Aorta (tissue), 5 donors: ENCODE measurements at regions not wholly inside any gene's neighbourhood (a gene's known extent, or its start where the extent isn't known, plus 50 kb on each side); places are given as distances from the start of the nearest gene placed in this dataset.
A peak's percentile ranks its signal among the peaks of the same experiment; 100 is the strongest.
"Not testable (repeated sequence)": the region's sequence is repeated elsewhere in the genome, so short reads cannot be mapped to it uniquely, and the experiment has no call there.

Experiments
- ATAC-seq: fragments of 200-7000 bp; cut with Tn5 transposase; one replicate; pipeline ENCODE4 v1.9.1; 2022; ENCODE audit warnings: moderate library complexity; ENCODE audit not compliant: low FRiP score
- DNase-seq, 2 donors: peaks; one replicate each; pipeline ENCODE4 v3.0.0-alpha.2; 2020
- H3K27ac ChIP-seq, 2 donors: one replicate each; pipeline ENCODE4 v1.5.1; 2013; ENCODE audit warnings: low read length in 2 of 2, mild to moderate bottlenecking in 2 of 2, moderate library complexity in 2 of 2, control low read depth in 1 of 2, inconsistent platforms in 1 of 2, low read depth in 1 of 2
- H3K27me3 ChIP-seq, 2 donors: one replicate each; pipeline ENCODE4 v1.6.1; 2013; ENCODE audit warnings: control low read depth in 1 of 2, low read length in 1 of 2, mild to moderate bottlenecking in 1 of 2, moderate library complexity in 1 of 2; ENCODE audit not compliant: insufficient read depth in 2 of 2, control insufficient read depth in 1 of 2
- H3K36me3 ChIP-seq, 2 donors: one replicate each; pipeline ENCODE4 v1.6.1; 2013; ENCODE audit warnings: control low read depth in 1 of 2, low read length in 1 of 2, mild to moderate bottlenecking in 1 of 2; ENCODE audit not compliant: insufficient read depth in 2 of 2, control insufficient read depth in 1 of 2
- H3K4me1 ChIP-seq, 2 donors: one replicate each; pipeline ENCODE4 v1.6.1; 2013; ENCODE audit warnings: low read length in 2 of 2, control low read depth in 1 of 2, mild to moderate bottlenecking in 1 of 2, moderate library complexity in 1 of 2; ENCODE audit not compliant: insufficient read depth in 2 of 2, control insufficient read depth in 1 of 2
- H3K4me3 ChIP-seq, 2 donors: one replicate each; pipeline ENCODE4 v1.5.1; 2013; ENCODE audit warnings: low read length in 2 of 2, control low read depth in 1 of 2, mild to moderate bottlenecking in 1 of 2
- H3K9me3 ChIP-seq: one replicate; pipeline ENCODE4 v1.6.1; 2013; ENCODE audit warnings: mild to moderate bottlenecking, low read length; ENCODE audit not compliant: control insufficient read depth
- WGBS, 2 donors: extraction: QIAGEN DNeasy Blood & Tissue Kit; methylation state at CpG; one replicate each; pipeline ENCODE4 v1.1.7; 2013; 5-methylcytosine and 5-hydroxymethylcytosine counted together
- intact Hi-C, 2 donors: fragments of 100-400 bp; cut with DNase I; formaldehyde crosslinking; loops; one replicate each; pipeline versions ENCODE4 v1.14.2 to v1.15.0; 2022
- donor health status: healthy with polysubstance abuse.
- donor health status: Bipolar disorder and iron deficiency.
- donor health status: DM: no; HTN: no; CAD: no.
- donor health status: DM: no; HTN: no; CAD: no.
- donor health status: DM: yes; HTN: yes; CAD: no.

DNA sequence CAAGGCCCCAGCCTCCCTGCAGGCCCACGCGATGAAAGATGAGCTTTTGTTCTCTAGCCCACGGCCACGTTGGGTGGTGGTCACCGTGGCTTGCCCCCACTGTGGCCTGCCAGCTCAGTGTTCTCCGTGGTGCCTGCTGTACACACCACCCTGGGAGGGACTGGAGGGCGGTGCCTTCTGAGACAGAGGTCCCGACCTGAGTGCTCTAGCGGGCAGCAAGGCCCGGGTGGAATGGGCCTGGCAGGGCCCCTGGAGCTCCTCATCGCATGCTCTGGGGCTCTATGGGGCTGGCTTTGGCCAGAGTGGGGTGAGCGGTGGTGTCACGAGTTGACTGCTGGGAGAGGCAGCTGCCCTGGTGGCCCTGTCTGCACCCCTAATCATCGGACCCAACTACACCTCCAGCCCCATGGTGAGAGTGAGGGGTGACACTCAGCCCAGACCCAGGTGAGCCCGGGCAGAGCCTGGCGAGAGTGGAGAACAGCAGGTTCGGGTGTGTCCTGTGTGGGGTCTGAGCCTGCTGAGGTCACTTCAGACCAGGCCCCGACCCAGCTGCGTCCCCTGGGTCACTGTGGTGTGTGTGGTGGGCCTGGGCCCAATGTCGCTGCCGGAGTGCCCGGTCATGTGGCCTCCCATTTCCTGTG is 541.9 kb downstream of the TBC1D22A start:
- no peak for DNase-seq
- Histone ChIP-seq H3K27me3 (no peaks in the 10 kb centered on the region), H3K4me1 (no peaks in the 10 kb centered on the region), H3K36me3 (no peaks in the 10 kb centered on the region), H3K4me3 (no peak overlapping the region), H3K9me3 (no peaks in the 10 kb centered on the region), H3K27ac (no peak overlapping the region)
- 88 to 89% methylated on average over 22 of the region's 22 CpGs for WGBS, 2 donors
- ATAC-seq, result no peak
- intact Hi-C loops, result no loop called here

DNA sequence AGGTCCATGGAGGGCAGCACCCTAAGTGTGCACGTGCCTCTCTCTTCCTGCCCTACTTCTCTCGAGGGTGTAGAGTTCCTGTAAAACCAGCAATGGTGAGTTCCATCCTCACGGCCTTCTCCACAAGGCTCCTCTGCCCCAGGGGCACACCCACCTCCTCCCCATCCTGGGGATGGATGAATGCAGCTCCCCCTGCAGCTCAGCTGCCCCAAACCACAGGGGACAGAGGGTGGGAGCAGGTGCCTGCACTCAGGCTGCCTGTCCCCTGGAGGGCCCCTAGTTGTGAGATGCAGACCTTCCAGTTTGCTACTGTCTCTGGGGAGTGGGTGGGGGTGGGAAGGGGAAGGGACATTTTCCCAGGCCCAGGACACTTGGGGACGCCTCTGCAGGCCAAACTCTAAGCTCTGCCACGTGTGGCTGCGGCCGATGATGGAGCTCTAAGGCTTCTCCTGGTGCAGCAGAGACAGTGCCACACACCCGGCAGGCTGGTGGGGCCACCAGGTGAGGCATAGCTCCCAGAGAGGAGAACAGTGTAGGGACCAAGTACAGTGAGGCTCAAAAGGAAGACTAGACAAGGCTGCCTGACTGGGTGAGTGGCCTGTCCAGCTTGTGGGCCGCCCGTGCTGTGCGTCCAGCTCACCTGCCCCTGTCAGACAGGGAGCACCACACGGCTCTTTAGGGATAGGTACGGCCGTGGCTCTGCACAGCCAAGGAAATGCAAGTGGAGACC is 540.9 kb downstream of the TBC1D22A start:
- ATAC-seq (no peak), DNase-seq (no peak)
- 85% methylated on average over 14 of the region's 14 CpGs for WGBS, 2 donors
- Histone ChIP-seq H3K4me3 (no peak overlapping the region), H3K4me1 (no peaks in the 10 kb centered on the region), H3K27me3 (no peaks in the 10 kb centered on the region), H3K36me3 (no peaks in the 10 kb centered on the region), H3K9me3 (no peaks in the 10 kb centered on the region), H3K27ac (no peak overlapping the region)
- intact Hi-C loops, result no loop called here

DNA sequence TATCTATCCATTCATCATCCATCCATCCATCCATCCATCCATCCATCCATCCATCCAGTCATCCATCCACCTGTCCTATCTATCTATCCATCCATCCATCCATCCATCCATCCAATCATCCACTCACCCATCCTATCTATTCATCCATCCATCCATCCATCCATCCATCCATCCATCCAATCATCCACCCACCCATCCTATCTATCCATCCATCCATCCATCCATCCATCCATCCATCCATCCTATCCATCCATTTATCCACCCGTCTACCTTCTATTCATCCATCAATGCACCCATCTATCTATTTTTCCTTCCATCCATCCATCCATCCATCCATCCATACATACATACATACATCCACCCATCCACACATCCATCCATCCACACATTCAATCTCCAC is 540.1 kb downstream of the TBC1D22A start:
- DNase-seq, H3K27ac ChIP-seq, H3K36me3 ChIP-seq, H3K27me3 ChIP-seq, H3K4me1 ChIP-seq, H3K4me3 ChIP-seq, intact Hi-C loops, ATAC-seq, H3K9me3 ChIP-seq: not testable (repeated sequence)
- 91 to 96% methylated on average over 1 of the region's 1 CpG for WGBS, 2 donors

DNA sequence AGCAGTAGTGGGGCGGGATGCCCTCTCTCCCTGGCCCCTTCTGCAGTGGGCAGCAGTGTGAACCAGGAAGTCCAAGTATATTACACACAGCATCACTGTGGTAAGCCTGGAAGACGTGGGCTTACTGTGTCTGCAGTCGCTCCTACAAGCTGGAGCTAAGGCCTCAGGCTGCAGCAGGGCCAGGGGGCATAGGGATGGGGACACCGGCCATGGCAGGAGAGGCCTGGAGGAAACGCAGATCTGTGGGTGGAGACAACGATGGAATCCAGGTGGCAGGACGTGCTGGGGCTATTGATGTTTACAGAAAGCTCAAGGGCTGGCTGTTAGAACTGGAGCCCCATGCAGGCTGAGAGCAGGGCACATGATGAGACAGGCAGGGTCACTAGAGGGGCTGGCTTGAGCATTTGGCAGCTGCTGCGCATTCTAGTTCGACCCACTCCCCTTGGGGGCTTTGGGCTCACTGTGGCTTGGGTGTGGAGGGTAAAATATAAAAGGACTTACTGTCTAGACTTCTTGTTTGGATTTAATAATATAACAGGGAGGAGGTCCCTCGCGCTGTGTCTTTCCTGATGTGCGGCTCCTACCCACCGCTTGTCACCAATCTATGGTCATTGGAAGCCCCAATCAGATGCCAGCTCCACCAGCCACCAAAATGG is 539.5 kb downstream of the TBC1D22A start:
- 75% methylated on average over 13 of the region's 13 CpGs for WGBS, 2 donors
- ATAC-seq, result no peak

DNA sequence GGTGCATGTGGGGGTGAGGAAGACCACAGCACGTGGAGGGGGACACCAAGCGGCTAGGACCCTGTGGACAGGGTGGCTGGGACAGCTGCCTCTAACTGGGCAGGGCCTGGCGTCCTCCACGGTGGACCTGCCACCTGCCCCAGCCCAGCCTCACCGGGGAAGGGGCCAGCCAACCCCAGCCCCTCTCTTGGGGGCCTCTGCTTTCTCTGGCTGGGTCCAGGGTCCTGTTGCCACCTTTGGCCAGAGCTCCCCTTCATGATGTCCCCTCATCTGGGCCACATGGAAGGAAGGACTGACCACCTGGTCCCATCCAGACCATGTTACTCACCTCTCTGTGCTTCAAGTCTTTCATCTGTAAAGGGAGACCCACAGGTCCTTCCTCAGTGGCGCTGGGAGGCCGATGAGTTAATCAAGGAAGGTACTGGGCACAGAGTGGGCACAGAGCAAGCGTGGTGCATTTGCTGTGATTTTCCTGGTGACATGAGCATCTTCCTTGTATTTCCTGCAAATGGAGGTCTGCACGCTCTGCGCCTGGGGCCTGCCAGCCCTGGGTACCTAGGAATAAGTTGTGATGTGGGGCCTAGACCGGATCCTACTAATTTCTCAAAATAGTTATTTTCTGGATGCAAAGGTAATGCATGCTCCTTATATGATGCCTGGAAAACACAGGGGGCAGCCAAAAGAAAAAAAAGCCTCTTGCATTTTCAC is 538.4 kb downstream of the TBC1D22A start:
- H3K27me3 ChIP-seq, result no peaks in the 10 kb centered on the region
- H3K4me3 ChIP-seq, result no peak overlapping the region
- H3K27ac ChIP-seq, result no peak overlapping the region
- intact Hi-C loops, result no loop called here
- no peaks in the 10 kb centered on the region for H3K36me3 ChIP-seq
- H3K4me1 ChIP-seq, result no peaks in the 10 kb centered on the region
- peak in 1 of 2 donors; percentile 61 for DNase-seq
- ATAC-seq, result no peak
- WGBS, 2 donors, result 84 to 90% methylated on average over 8 to 11 of the region's 11 CpGs
- H3K9me3 ChIP-seq, result no peaks in the 10 kb centered on the region

More for the DNA sequence above, 539.5 kb downstream of the TBC1D22A start:
- H3K27me3 ChIP-seq, result no peaks in the 10 kb centered on the region
- H3K27ac ChIP-seq, result no peak overlapping the region
- no peaks in the 10 kb centered on the region for H3K4me1 ChIP-seq
- DNase-seq, result no peak
- H3K9me3 ChIP-seq, result no peaks in the 10 kb centered on the region
- intact Hi-C loops, result no loop called here
- no peak overlapping the region for H3K4me3 ChIP-seq
- H3K36me3 ChIP-seq, result no peaks in the 10 kb centered on the region

- Histone ChIP-seq H3K4me3 (no peak overlapping the region), H3K9me3 (no peaks in the 10 kb centered on the region), H3K36me3 (no peaks in the 10 kb centered on the region), H3K27ac (no peak overlapping the region), H3K27me3 (no peaks in the 10 kb centered on the region), H3K4me1 (no peaks in the 10 kb centered on the region)
- 83 to 85% methylated on average over 21 of the region's 21 CpGs for WGBS, 2 donors
- ATAC-seq (no peak), DNase-seq (peak in 1 of 2 donors; percentile 38)
- intact Hi-C loops, result no loop called here
Observed at GRCh38 chr22:47299863-47300697, 537.6 kb downstream of the TBC1D22A start.

DNA sequence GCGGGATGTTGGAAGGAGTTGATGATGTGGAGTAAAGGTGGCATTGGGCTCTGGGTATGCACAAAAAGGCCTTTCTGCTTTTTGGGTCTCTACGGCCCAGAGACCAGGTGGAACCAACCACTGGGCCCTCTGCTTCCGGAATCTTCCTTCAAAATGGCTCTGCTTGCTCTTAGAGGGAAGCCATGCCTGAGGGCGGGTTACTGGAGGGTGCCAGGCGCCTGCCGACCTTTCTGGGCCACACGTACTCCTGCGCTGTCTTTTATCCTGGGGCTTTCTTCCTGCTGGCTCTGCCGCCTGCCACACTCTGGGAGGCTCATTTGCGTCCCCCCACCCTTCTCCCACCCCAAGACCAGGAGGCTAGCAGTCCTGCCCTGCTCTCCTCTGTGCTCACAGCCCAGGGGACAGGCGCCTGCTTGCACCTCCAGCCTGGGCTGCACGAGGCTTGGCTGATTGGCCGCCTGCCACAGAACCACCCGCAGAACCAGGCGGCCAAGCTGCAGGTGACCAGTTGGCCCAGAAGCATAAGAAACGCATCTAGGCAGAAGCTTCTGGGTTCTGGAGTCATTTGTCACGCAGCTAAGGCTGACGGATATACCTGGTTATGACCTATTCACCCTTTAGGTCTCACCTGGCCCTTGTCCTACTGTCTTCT is 536.9 kb downstream of the TBC1D22A start:
- Histone ChIP-seq H3K36me3 (no peaks in the 10 kb centered on the region), H3K4me1 (no peaks in the 10 kb centered on the region), H3K27me3 (no peaks in the 10 kb centered on the region), H3K9me3 (no peaks in the 10 kb centered on the region), H3K27ac (no peak overlapping the region), H3K4me3 (no peak overlapping the region)
- no peak for ATAC-seq
- peak in 1 of 2 donors; percentile 53 for DNase-seq
- intact Hi-C loops, result no loop called here
- 90% methylated on average over 18 of the region's 18 CpGs for WGBS, 2 donors
